Endometrium (tissue), 2 donors: ENCODE measurements at regions not wholly inside any gene's neighbourhood (a gene's known extent, or its start where the extent isn't known, plus 50 kb on each side); places are given as distances from the start of the nearest gene placed in this dataset.

Experiments used
- FAIRE-seq: peaks from 2 replicates; lab custom pipeline; 2012; peaks lifted over from hg19 to GRCh38; lab: Jason Lieb, UNC
- donor health status: control.
- donor health status: control.

DNA sequence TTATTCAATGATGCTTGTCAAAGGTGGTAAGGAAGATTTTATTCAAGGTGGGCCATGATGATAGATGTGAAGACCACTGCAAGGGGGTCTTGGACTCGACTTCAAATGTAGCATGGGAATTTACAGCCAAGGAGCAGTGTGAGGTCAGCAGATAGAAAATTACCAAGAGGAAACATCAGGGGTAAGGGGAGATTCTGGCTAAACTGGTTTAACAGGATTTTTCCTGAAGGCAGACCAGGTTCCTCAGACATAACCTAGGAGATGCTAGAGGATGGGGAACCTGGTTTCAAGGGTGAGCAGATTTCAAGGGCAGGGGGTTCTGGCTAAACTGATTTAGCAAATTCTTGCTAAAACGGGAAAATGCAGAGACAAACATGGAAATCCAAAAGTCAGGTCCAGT lies 464.9 kb downstream of the TAFA4 start:
- no peak for FAIRE-seq

GRCh38 chr3:68458581-68458980 lies 473.8 kb downstream of the TAFA4 start:
- peak; percentile 93 for FAIRE-seq

- no peak for FAIRE-seq
These were observed 483.6 kb downstream of the TAFA4 start for GRCh38 chr3:68448510-68449383.

- FAIRE-seq = no peak
These were observed 484.5 kb downstream of the TAFA4 start for GRCh38 chr3:68447885-68448284.

DNA sequence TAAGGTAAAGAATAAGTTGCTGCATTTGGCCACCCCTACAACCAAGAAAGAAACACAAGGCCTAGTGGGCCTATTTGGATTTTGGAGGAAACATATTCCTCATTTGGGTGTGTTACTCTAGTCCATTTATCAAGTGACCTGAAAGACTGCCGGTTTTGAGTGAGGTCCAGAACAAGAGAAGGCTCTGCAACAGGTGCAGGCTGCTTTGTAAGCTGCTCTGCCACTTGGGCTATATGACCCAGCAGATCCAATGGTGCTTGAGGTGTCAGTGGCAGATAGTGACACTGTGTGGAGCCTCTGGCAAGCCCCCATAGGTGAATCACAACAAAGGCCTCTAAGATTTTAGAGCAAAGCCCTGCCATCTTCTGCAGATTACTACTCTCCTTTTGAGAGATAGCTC lies 491.3 kb downstream of the TAFA4 start:
- FAIRE-seq = no peak

DNA sequence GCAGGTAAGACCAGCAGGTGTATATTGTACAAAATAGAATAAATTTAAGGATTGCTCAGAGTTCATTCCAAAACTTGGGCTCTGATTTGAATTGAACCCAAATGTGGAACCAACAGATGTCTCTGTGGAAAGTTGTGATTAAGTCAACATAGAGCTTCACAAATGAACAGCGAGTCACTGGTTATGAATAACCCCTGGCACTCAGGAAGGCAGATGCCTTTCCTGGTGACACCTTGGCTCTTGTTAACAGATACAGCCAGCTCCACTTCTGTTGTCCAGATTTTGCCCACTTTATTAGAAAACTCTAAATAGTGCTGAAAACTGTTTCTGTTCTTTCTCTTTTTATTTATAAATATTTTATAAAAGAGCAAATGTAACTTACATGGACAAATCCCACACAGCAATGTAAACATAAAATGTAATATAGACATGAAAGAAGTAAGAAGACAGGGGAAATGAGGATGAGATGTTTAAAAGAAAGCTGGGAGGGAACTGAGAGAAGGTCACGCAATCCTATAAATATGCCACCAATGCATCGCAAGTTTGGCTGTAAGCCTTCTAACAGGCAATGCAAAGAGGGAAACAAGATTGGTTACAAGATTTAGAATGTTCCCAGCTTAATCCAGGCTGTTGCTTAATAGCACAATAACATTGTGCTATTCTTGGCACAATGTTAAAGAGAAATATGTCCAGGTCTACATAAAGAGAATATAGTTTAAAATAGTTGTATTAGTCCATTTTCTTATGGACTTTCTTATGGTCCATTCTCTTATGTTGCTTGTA lies 495.5 kb downstream of the TAFA4 start:
- no peak for FAIRE-seq

DNA sequence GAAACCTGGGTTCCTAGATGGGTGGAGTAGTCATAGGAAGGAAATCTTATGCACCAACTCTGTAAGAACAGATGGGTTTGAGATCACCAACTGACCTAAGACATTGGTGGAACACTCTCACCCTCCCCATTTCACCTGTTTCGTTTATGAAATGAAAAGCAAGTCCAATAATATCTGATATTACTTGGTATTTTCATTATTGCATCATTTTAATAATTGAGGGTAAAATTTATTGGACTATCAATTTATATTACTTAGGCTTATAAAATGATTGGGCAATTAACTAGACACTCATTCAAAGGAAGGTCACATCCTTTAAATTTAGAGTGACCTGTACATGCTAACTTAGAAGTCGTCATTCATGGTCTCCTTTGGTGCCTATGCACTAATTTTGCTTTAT lies 503.9 kb downstream of the TAFA4 start:
- no peak for FAIRE-seq

DNA sequence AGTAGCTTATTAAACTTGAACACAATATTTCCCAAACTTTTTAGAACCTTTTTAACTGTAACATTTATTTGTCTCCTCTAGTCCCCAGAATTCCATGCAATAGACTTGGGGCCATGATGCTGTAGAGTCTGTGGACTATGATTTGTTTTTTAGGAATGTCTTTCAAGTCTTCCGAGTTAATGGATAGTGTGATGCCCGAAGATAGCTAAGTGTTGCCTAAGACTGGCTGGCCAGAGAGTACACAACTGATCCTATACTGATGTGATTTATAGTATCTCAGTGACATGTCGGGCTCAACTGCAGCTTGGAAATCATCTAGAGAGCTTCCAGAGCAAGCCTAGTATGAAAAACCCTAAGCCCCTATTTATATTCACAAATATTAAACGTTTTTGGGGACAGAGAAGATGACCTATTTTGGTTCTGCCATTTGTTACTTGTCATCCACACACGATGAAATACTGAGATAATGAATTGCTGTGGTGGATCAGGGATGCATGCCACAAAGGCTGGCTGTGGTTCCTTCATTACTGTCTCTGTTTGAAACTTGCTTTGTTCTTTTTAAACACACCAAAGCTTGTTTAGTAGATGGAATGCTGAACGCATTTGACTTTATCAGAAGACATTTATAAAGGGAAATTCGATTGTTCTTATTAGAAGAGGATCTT lies 507.4 kb downstream of the TAFA4 start:
- no peak for FAIRE-seq

DNA sequence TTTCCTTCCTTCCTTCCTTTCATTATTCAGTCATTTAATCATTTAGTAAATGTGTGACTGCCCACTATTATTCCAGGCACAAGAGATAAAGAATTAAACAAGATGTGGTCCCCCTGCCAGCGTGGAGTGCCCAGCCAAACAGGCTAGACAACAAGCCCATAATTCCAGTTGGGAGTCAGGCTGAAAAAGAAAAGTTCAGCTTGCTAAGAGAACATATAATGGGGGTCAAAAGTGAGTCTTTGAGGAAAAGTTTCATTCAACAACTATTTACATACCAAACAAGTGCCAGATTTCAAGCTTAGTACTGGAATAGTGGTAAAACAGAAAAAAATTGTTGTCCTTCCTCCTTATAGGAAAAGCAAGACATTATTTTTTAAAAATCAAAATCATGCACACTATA lies 523.7 kb downstream of the TAFA4 start:
- no peak for FAIRE-seq

DNA sequence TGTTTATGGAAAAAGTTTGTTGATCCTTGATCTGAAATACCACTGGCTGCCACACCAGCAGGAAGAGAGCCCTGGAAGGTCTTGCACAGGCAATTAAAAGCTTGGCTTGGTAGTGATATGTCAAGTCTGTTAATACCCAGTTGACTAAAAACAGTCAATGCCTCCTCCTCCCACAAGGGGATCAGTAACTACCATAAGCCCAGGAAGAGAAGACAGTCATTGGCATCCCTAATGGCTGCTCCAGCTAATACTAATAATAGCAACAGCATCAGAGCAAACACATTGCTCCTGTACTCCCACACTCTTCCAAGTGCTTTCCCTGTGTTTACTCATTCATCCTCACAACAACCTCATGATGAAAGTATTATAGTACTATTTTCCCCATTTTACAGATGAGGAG lies 528.6 kb downstream of the TAFA4 start:
- FAIRE-seq = no peak

DNA sequence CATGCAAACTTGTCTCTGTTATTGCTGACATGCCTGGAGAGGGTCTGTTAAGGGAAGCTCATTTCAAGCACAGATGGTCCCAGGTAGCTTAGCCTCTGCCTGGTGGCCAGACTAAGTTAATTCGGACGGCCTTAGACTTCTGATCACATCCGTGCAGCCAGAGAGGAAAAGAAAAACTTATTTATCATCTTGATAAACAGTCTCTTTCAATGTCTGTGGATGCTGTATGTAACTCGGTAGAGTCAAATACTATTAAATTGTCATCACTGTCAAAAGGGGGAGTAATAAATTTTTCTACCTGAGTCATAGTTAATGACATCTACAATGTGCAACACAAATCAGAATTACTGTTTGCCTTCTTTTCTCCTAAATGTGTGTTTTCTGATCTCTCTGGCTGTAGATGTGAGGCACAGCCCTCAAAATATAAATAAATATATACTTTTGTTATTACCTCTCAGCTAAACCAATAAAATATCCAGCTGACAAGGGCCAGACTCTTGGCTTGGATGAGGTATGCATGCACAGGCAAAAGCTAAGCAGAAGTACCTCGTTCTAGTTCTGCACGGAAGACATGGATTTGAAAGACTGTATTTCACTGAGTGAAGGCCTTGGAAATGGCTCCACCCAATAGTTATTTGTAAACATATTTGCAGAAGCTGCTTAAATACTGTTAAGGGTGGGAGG lies 530.0 kb downstream of the TAFA4 start:
- FAIRE-seq = no peak

GRCh38 chr3:68378631-68379030 lies 553.7 kb downstream of the TAFA4 start:
- no peak for FAIRE-seq

GRCh38 chr3:68373727-68374126 lies 558.6 kb downstream of the TAFA4 start:
- FAIRE-seq = no peak

GRCh38 chr3:68363796-68364195 lies 568.6 kb downstream of the TAFA4 start:
- FAIRE-seq = no peak

GRCh38 chr3:68360492-68360891 lies 571.9 kb downstream of the TAFA4 start:
- no peak for FAIRE-seq

- no peak for FAIRE-seq
These were observed 586.6 kb downstream of the TAFA4 start for GRCh38 chr3:68345781-68346180.

GRCh38 chr3:68342426-68342825 lies 589.9 kb downstream of the TAFA4 start:
- FAIRE-seq = no peak

GRCh38 chr3:68336042-68336441 lies 596.3 kb downstream of the TAFA4 start:
- no peak for FAIRE-seq

- FAIRE-seq = no peak
These were observed 597.9 kb downstream of the TAFA4 start for GRCh38 chr3:68334367-68334986.

DNA sequence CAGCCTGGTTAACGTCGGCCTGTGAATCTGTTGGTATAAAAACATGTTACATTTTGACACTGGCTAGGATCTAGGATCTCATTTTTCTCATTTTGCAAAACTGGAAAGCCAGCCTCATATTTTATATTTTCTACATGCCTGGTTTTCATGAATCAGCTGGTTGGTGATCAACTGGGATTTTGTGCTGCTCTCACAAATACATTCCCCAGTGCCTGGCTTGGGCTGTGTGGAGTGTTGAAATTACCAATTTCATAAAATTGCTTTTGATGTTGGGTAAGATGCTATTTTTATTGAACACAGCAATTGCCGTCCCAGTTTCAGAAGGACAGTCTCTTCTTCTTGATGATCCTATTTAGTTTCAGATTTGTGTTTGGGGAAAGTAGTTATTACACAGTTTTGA lies 604.3 kb downstream of the TAFA4 start:
- FAIRE-seq = no peak

DNA sequence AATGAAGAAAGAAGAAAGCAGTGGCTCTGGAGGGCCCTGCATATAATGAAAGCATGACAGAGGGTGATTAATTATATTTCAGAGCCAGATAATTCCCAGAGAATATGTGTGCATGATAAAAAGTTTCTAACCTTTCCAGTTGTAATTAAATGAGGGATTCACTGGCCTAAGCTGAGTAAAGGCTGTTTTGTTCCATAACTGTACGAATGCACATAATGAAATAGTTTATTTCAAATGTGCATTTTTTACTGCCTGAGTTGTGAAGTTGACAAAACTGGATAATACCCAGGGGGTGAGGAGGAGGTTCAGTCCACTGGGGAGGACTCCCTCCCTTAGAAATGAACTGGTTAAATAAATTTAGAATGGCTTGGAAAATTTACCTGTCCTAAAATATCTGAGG lies 616.4 kb downstream of the TAFA4 start:
- no peak for FAIRE-seq

DNA sequence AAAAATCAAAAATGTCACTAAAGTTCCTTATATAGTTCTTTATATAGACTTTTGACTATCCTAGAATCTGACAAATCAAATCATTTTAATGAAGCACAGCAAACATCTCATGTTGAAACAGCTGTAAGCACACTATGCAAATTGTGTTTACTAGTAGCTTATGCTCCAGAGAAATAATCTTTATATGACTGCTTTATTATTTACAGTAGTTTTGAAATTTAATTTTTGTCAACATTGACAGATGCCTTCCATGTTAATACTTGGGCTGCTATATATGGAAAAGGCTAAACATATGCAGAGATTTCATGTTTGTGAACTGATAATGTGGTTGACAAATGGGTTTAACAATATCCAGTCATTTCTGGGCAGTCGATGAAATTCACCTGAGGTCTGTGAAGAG lies 616.8 kb downstream of the TAFA4 start:
- FAIRE-seq = no peak
